ENCODE measurements at regions not wholly inside any gene's neighbourhood (a gene's known extent, or its start where the extent isn't known, plus 50 kb on each side); places are given as distances from the start of the nearest gene placed in this dataset.

DNA sequence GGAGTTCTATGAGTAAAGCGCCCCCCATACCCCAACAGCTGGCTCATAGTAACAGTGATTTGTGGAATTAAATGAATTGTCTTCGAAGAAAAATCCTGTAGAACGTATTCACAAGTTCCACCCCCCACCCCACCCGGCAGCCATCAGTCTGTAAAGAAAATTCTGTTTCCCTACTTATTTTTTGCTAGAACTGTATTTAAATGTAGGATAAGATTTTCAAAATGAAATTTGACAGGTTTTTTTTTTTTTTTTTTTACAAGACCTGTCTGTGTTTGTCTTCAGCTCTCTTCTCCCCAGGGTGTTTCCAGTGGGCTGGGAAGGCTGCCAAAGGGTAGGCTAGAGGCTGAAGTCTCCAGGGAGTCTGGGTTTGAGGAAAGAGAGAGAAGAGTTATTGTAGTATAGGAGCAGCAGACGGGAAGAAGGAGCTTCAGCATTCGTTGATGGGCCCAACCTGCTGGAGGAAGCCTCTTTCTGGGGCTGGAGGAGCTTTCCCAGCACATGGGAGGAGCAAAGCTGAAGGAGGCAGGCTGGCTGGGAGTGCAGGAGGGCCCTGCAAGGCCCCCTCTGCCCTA, 130.6 kb upstream of the SEMA6D start:
- TF ChIP-seq CREB1 (IDR thresholded peaks at IDR 0.05) (no peak), EP300 (IDR thresholded peaks at IDR 0.05; ENCODE audit: borderline replicate concordance in 1 of 2, low read depth in 2 of 2, low read length in 2 of 2) (no peak), EZH2 (IDR thresholded peaks at IDR 0.05; ENCODE audit: low read depth, low read length, severe bottlenecking) (no peak), EGR1 (IDR thresholded peaks at IDR 0.05; ENCODE audit: borderline replicate concordance, low read depth, low read length) (no peak), TEAD4 (IDR thresholded peaks at IDR 0.05; ENCODE audit: low read depth, low read length) (no peak), JUN (IDR thresholded peaks at IDR 0.05; ENCODE audit: low read depth, low read length) (no peak), POLR2A (IDR thresholded peaks at IDR 0.05; ENCODE audit: control extremely low read depth in 1 of 2, low read depth in 2 of 2, low read length in 2 of 2) (no peak), ATF2 (IDR thresholded peaks at IDR 0.05; ENCODE audit: low read length) (no peak)
- TF ChIP-seq, protein P1, sequence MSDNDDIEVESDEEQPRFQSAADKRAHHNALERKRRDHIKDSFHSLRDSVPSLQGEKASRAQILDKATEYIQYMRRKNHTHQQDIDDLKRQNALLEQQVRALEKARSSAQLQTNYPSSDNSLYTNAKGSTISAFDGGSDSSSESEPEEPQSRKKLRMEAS (IDR thresholded peaks at IDR 0.05), result no peak
- TF ChIP-seq, protein P2, sequence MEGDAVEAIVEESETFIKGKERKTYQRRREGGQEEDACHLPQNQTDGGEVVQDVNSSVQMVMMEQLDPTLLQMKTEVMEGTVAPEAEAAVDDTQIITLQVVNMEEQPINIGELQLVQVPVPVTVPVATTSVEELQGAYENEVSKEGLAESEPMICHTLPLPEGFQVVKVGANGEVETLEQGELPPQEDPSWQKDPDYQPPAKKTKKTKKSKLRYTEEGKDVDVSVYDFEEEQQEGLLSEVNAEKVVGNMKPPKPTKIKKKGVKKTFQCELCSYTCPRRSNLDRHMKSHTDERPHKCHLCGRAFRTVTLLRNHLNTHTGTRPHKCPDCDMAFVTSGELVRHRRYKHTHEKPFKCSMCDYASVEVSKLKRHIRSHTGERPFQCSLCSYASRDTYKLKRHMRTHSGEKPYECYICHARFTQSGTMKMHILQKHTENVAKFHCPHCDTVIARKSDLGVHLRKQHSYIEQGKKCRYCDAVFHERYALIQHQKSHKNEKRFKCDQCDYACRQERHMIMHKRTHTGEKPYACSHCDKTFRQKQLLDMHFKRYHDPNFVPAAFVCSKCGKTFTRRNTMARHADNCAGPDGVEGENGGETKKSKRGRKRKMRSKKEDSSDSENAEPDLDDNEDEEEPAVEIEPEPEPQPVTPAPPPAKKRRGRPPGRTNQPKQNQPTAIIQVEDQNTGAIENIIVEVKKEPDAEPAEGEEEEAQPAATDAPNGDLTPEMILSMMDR (IDR thresholded peaks at IDR 0.05; ENCODE audit: control extremely low read depth in 1 of 3, insufficient read depth in 1 of 3, low read depth in 1 of 3, low read length in 3 of 3), result no peak

Measured in H1 (cell line).